Kidney epithelial cell (primary cell): ENCODE measurements at regions not wholly inside any gene's neighbourhood (a gene's known extent, or its start where the extent isn't known, plus 50 kb on each side); places are given as distances from the start of the nearest gene placed in this dataset.

Experiments used
- DNase-seq: peaks from one replicate; pipeline ENCODE4 v3.0.0-alpha.2; 2010; ENCODE audit warnings: low read depth
- H3K27me3 ChIP-seq: 2 replicates; pipeline ENCODE4 v1.6.0; 2011; ENCODE audit warnings: low read length; ENCODE audit not compliant: control insufficient read depth, insufficient read depth
- H3K36me3 ChIP-seq: 2 replicates; pipeline ENCODE4 v1.5.1; 2011; ENCODE audit warnings: low read length; ENCODE audit not compliant: control insufficient read depth, insufficient read depth
- H3K4me3 ChIP-seq: 2 replicates; pipeline ENCODE4 v1.5.1; 2011; ENCODE audit warnings: low read depth, mild to moderate bottlenecking, control low read depth, low read length
- CTCF ChIP-seq: IDR thresholded peaks from 2 replicates; pipeline ENCODE4 v1.5.1; 2011; ENCODE audit warnings: mild to moderate bottlenecking, moderate library complexity, low read length, control low read depth, inconsistent platforms; ENCODE audit not compliant: insufficient read depth, poor library complexity, severe bottlenecking

GRCh38 chr7:116316838-116317628, 106.7 kb downstream of the TES start:
- no peak overlapping the region for H3K4me3 ChIP-seq

GRCh38 chr7:116317907-116318306, 107.6 kb downstream of the TES start:
- no peak for DNase-seq
- Histone ChIP-seq H3K36me3 (no peaks in the 10 kb centered on the region), H3K27me3 (no peaks in the 10 kb centered on the region), H3K4me3 (no peak overlapping the region)
- TF ChIP-seq CTCF: no peak

More at GRCh38 chr7:116316838-116317628, 106.7 kb downstream of the TES start:
- Histone ChIP-seq H3K27me3 (no peaks in the 10 kb centered on the region), H3K36me3 (no peaks in the 10 kb centered on the region)
- no peak for TF ChIP-seq CTCF
- DNase-seq: peak; percentile 99

- Histone ChIP-seq H3K4me3 (no peak overlapping the region), H3K27me3 (no peaks in the 10 kb centered on the region), H3K36me3 (no peaks in the 10 kb centered on the region)
- TF ChIP-seq CTCF: no peak
- DNase-seq: no peak
Observed at GRCh38 chr7:116322541-116322940, 112.2 kb downstream of the TES start.

GRCh38 chr7:116324582-116324981, 114.2 kb downstream of the TES start:
- TF ChIP-seq CTCF: no peak
- DNase-seq: no peak
- Histone ChIP-seq H3K36me3 (no peaks in the 10 kb centered on the region), H3K27me3 (no peaks in the 10 kb centered on the region), H3K4me3 (no peak overlapping the region)

- TF ChIP-seq CTCF: no peak
- Histone ChIP-seq H3K4me3 (no peak overlapping the region), H3K27me3 (no peaks in the 10 kb centered on the region), H3K36me3 (no peaks in the 10 kb centered on the region)
- no peak for DNase-seq
Observed at GRCh38 chr7:116325517-116325916, 115.2 kb downstream of the TES start.

- no peak for DNase-seq
- H3K27me3 ChIP-seq: no peaks in the 10 kb centered on the region
- no peak for TF ChIP-seq CTCF
- H3K36me3 ChIP-seq: no peaks in the 10 kb centered on the region
- no peak overlapping the region for H3K4me3 ChIP-seq
Observed at GRCh38 chr7:116327135-116327534, 116.8 kb downstream of the TES start.
